Breast epithelium (tissue), 3 donors: ENCODE measurements at regions not wholly inside any gene's neighbourhood (a gene's known extent, or its start where the extent isn't known, plus 50 kb on each side); places are given as distances from the start of the nearest gene placed in this dataset.

Experiments
- POLR2A ChIP-seq: fragments of 450-650 bp; IDR thresholded peaks from one replicate; pipeline ENCODE4 v1.6.1; 2016; ENCODE audit warnings: antibody characterized with exemption, mild to moderate bottlenecking, moderate library complexity
- POLR2AphosphoS5 ChIP-seq, 3 donors: sonication (generic); formaldehyde crosslinking; IDR thresholded peaks; one replicate each; pipeline ENCODE4 v1.6.1; 2017; ENCODE audit warnings: antibody characterized with exemption in 3 of 3
- TF ChIP-seq, protein P1 (sequence below), 3 donors: fragments of 450-650 bp; IDR thresholded peaks; one replicate each; pipeline ENCODE4 v1.5.1; 2016 to 2017; ENCODE audit warnings: antibody characterized with exemption in 3 of 3, mild to moderate bottlenecking in 3 of 3, moderate library complexity in 3 of 3

GRCh38 chr7:1292972-1293830 is 60.5 kb downstream of the UNCX start:
- TF ChIP-seq, protein P1, sequence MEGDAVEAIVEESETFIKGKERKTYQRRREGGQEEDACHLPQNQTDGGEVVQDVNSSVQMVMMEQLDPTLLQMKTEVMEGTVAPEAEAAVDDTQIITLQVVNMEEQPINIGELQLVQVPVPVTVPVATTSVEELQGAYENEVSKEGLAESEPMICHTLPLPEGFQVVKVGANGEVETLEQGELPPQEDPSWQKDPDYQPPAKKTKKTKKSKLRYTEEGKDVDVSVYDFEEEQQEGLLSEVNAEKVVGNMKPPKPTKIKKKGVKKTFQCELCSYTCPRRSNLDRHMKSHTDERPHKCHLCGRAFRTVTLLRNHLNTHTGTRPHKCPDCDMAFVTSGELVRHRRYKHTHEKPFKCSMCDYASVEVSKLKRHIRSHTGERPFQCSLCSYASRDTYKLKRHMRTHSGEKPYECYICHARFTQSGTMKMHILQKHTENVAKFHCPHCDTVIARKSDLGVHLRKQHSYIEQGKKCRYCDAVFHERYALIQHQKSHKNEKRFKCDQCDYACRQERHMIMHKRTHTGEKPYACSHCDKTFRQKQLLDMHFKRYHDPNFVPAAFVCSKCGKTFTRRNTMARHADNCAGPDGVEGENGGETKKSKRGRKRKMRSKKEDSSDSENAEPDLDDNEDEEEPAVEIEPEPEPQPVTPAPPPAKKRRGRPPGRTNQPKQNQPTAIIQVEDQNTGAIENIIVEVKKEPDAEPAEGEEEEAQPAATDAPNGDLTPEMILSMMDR (IDR thresholded peaks at IDR 0.05): no peak
- TF ChIP-seq POLR2AphosphoS5 (IDR thresholded peaks at IDR 0.05) (no peak), POLR2A (no peak)
